ENCODE measurements at regions not wholly inside any gene's neighbourhood (a gene's known extent, or its start where the extent isn't known, plus 50 kb on each side); places are given as distances from the start of the nearest gene placed in this dataset.

GRCh38 chr3:194769020-194769643 lies 83.4 kb downstream of the FAM43A start:
- peak overlapping the region; percentile 49 for H3K27ac ChIP-seq
- TF ChIP-seq, protein P1, sequence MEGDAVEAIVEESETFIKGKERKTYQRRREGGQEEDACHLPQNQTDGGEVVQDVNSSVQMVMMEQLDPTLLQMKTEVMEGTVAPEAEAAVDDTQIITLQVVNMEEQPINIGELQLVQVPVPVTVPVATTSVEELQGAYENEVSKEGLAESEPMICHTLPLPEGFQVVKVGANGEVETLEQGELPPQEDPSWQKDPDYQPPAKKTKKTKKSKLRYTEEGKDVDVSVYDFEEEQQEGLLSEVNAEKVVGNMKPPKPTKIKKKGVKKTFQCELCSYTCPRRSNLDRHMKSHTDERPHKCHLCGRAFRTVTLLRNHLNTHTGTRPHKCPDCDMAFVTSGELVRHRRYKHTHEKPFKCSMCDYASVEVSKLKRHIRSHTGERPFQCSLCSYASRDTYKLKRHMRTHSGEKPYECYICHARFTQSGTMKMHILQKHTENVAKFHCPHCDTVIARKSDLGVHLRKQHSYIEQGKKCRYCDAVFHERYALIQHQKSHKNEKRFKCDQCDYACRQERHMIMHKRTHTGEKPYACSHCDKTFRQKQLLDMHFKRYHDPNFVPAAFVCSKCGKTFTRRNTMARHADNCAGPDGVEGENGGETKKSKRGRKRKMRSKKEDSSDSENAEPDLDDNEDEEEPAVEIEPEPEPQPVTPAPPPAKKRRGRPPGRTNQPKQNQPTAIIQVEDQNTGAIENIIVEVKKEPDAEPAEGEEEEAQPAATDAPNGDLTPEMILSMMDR (conservative IDR thresholded peaks at IDR 0.05): no peak
- no peak for TF ChIP-seq ZFX (IDR thresholded peaks at IDR 0.05)

DNA sequence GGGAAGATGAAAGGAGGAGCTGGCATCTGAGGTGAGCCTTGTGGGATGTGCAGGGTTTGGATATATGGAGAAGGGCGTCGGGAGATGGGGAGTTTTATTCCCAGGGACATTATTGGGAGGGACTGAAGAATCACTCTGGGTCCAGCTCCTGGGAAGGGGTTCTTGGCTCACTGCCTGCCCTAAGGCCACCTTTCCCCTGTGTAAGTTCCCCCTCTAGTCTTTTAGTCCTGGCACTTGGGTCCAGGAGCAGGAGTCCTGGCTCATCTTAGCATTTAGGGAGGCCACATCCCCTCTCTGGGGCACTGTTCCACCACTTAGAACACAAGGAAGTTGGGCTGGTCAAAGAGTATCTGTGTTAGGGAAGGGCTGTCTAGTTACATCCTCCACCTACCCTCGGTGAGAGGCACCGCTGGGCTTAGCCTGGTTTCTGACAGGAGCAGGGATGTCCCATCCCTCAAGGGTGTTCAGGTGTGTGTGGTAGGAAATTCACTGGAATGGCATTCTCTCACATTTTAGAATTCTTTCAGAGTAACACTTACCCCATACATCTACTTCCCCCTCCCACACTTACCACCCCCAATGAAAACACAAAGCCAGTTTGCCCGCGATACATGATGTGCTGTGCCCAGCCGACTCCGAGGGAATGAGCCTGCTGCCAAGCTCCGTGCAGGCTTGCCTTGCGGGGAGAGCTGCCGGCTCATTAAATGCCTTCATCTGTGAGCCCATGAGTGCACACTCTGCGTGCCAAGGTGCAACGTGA lies 86.7 kb downstream of the FAM43A start:
- peak overlapping the region; percentile 53 for H3K27ac ChIP-seq
- TF ChIP-seq, protein P1 (conservative IDR thresholded peaks at IDR 0.05): no peak
- TF ChIP-seq ZFX (IDR thresholded peaks at IDR 0.05): no peak

- TF ChIP-seq ZFX (IDR thresholded peaks at IDR 0.05): no peak
- TF ChIP-seq, protein P1 (conservative IDR thresholded peaks at IDR 0.05): no peak
Observed at GRCh38 chr3:194773216-194773615, 87.5 kb downstream of the FAM43A start.

DNA sequence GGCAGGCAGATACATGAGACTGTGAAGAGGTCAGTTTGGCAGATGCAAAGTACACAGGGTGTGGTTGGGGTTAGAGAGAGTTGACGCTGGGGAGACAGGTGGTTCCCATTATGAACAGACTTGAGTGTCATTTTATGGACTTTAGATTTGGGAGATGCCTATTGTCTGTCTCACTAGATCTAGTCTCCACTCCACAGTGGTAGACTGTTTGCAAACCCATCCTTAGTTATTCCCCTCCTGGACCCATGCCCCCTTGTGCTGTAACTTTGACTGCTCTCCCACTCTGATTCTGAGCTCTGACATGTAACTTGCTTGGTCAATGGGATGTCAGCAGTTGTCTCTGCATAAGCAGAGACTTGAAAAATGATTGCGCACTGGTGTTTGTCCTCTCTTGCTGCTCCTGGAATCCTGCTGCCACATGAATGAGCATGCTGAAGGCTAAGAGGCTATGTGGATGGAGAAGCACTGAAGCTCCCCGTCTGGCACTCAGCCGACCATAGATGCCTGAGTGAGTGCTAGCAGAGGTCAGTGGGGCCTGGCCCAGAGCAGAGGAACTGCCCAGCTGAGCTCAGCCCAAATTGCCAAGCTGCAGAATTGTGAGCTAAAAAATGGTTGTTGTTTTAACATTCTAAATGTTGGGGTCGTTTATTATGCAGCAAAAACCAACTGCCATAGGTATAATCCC lies 88.2 kb downstream of the FAM43A start:
- TF ChIP-seq ZFX (IDR thresholded peaks at IDR 0.05): no peak
- TF ChIP-seq, protein P1 (conservative IDR thresholded peaks at IDR 0.05): no peak

More at GRCh38 chr3:194773216-194773615, 87.5 kb downstream of the FAM43A start:
- H3K27ac ChIP-seq: peak overlapping the region; percentile 53

DNA sequence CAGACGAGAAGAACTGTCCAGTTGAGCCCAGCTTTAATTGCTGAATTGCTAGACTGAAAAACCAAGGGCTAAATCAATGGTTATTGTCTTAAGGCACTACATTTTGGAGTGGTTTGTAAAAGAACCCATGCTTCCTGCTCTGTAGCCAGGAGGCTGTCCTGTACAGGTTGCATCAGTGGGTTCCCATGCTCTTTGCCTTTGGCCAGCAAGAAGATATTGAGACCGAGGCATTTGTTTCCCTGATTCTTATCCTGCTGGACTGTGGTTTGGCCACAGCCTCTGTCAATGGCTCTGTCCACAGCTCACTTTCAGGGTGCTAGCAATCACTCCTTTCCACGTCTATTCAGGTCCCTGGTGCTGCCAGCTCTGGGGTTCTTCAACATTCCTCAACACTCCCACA lies 89.6 kb downstream of the FAM43A start:
- no peak overlapping the region for H3K27ac ChIP-seq
- TF ChIP-seq, protein P1 (conservative IDR thresholded peaks at IDR 0.05): no peak
- no peak for TF ChIP-seq ZFX (IDR thresholded peaks at IDR 0.05)

More for the DNA sequence above, 88.2 kb downstream of the FAM43A start:
- H3K27ac ChIP-seq: peak overlapping the region; percentile 53; the same call in 1 of the 2 replicates

GRCh38 chr3:194775731-194776130 lies 90.0 kb downstream of the FAM43A start:
- no peak overlapping the region for H3K27ac ChIP-seq
- TF ChIP-seq ZFX (IDR thresholded peaks at IDR 0.05): no peak
- TF ChIP-seq, protein P1 (conservative IDR thresholded peaks at IDR 0.05): no peak

DNA sequence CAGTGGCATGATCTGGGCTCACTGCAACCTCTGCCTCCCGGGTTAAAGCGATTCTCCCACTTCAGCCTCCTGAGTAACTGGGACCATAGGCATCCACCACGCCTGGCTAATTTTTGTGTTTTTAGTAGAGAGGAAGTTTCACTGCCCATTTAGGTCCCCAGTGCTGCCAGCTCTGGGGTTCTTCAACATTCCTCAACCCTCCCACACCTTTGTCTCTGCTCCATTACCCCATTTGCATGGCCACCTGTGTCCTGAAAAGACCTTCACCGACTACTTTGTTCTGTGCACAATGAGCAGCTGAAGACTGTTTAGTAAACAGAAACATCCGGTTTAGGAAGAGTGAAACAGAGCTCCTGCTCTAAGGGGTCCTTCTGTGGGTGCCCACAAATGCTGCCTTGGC lies 92.0 kb downstream of the FAM43A start:
- H3K27ac ChIP-seq: no peak overlapping the region

More for the DNA sequence above, 92.0 kb downstream of the FAM43A start:
- no peak for TF ChIP-seq ZFX (IDR thresholded peaks at IDR 0.05)
- TF ChIP-seq, protein P1 (conservative IDR thresholded peaks at IDR 0.05): no peak

Data from C4-2B (cell line).